ENCODE measurements at regions not wholly inside any gene's neighbourhood (a gene's known extent, or its start where the extent isn't known, plus 50 kb on each side); places are given as distances from the start of the nearest gene placed in this dataset.

GRCh38 chr15:94080989-94081605 is 150.3 kb upstream of the MCTP2 start:
- TF ChIP-seq PATZ1 (CRISPR knock-in tag; IDR thresholded peaks at IDR 0.05; ENCODE audit: borderline replicate concordance), result no peak
- no peak for TF ChIP-seq ZNF70 (CRISPR knock-in tag; IDR thresholded peaks at IDR 0.05)
- TF ChIP-seq POU6F1 (CRISPR knock-in tag; IDR thresholded peaks at IDR 0.05; ENCODE audit: borderline replicate concordance, low read depth), result no peak
- no peak for TF ChIP-seq OSR1 (CRISPR knock-in tag; IDR thresholded peaks at IDR 0.05)
- TF ChIP-seq CREB5 (CRISPR knock-in tag; IDR thresholded peaks at IDR 0.05; ENCODE audit: low read depth), result no peak
- TF ChIP-seq CSDC2 (CRISPR knock-in tag; IDR thresholded peaks at IDR 0.05), result no peak
- TF ChIP-seq TSHZ2 (CRISPR knock-in tag; IDR thresholded peaks at IDR 0.05), result no peak
- no peak for TF ChIP-seq SNAI2 (CRISPR knock-in tag; IDR thresholded peaks at IDR 0.05)
- TF ChIP-seq GLIS3 (CRISPR knock-in tag; IDR thresholded peaks at IDR 0.05), result no peak
- ATAC-seq, result no peak

GRCh38 chr15:94080416-94080815 is 150.9 kb upstream of the MCTP2 start:
- ATAC-seq, result no peak
- TF ChIP-seq OSR1 (CRISPR knock-in tag; IDR thresholded peaks at IDR 0.05) (no peak), ISL1 (CRISPR knock-in tag; IDR thresholded peaks at IDR 0.05) (no peak), CSDC2 (CRISPR knock-in tag; IDR thresholded peaks at IDR 0.05) (no peak), PPARA (CRISPR knock-in tag; IDR thresholded peaks at IDR 0.05; ENCODE audit: borderline replicate concordance) (no peak), SNAI2 (CRISPR knock-in tag; IDR thresholded peaks at IDR 0.05) (no peak), TCF4 (CRISPR knock-in tag; IDR thresholded peaks at IDR 0.05; ENCODE audit: borderline replicate concordance) (no peak), CSRNP3 (CRISPR knock-in tag; IDR thresholded peaks at IDR 0.05) (no peak), ZNF70 (CRISPR knock-in tag; IDR thresholded peaks at IDR 0.05) (no peak), POU6F1 (CRISPR knock-in tag; IDR thresholded peaks at IDR 0.05; ENCODE audit: borderline replicate concordance, low read depth) (no peak), ESRRG (CRISPR knock-in tag; IDR thresholded peaks at IDR 0.05) (no peak)

GRCh38 chr15:94079968-94080367 is 151.4 kb upstream of the MCTP2 start:
- no peak for ATAC-seq
- TF ChIP-seq ZNF70 (CRISPR knock-in tag; IDR thresholded peaks at IDR 0.05) (no peak), ZNF8 (CRISPR knock-in tag; IDR thresholded peaks at IDR 0.05) (no peak), POU6F1 (CRISPR knock-in tag; IDR thresholded peaks at IDR 0.05; ENCODE audit: borderline replicate concordance, low read depth) (no peak), GLIS3 (CRISPR knock-in tag; IDR thresholded peaks at IDR 0.05) (no peak), BACH2 (CRISPR knock-in tag; IDR thresholded peaks at IDR 0.05; ENCODE audit: borderline replicate concordance) (no peak), CREB5 (CRISPR knock-in tag; IDR thresholded peaks at IDR 0.05; ENCODE audit: low read depth) (no peak), ESRRG (CRISPR knock-in tag; IDR thresholded peaks at IDR 0.05) (no peak), PPARA (CRISPR knock-in tag; IDR thresholded peaks at IDR 0.05; ENCODE audit: borderline replicate concordance) (no peak), TCF4 (CRISPR knock-in tag; IDR thresholded peaks at IDR 0.05; ENCODE audit: borderline replicate concordance) (no peak), CSDC2 (CRISPR knock-in tag; IDR thresholded peaks at IDR 0.05) (no peak), ZC3H10 (CRISPR knock-in tag; IDR thresholded peaks at IDR 0.05) (no peak), PATZ1 (CRISPR knock-in tag; IDR thresholded peaks at IDR 0.05; ENCODE audit: borderline replicate concordance) (no peak)
